Neural progenitor cell (in vitro differentiated cells): ENCODE measurements at regions not wholly inside any gene's neighbourhood (a gene's known extent, or its start where the extent isn't known, plus 50 kb on each side); places are given as distances from the start of the nearest gene placed in this dataset.

Source experiments
- CTCF ChIP-seq: fragments of 200-600 bp; sonication (generic); IDR thresholded peaks from 2 replicates; pipeline ENCODE4 v1.5.1; 2017; ENCODE audit warnings: antibody characterized with exemption, mild to moderate bottlenecking
- EZH2 ChIP-seq: fragments of 200-600 bp; sonication (generic); IDR thresholded peaks from 2 replicates; pipeline ENCODE4 v1.6.1; 2017; ENCODE audit warnings: antibody characterized with exemption, mild to moderate bottlenecking, moderate library complexity

GRCh38 chr7:13068032-13068431 lies 380.6 kb downstream of the ARL4A start:
- TF ChIP-seq CTCF, result no peak
- no peak for TF ChIP-seq EZH2
